ENCODE measurements at regions not wholly inside any gene's neighbourhood (a gene's known extent, or its start where the extent isn't known, plus 50 kb on each side); places are given as distances from the start of the nearest gene placed in this dataset.

DNA sequence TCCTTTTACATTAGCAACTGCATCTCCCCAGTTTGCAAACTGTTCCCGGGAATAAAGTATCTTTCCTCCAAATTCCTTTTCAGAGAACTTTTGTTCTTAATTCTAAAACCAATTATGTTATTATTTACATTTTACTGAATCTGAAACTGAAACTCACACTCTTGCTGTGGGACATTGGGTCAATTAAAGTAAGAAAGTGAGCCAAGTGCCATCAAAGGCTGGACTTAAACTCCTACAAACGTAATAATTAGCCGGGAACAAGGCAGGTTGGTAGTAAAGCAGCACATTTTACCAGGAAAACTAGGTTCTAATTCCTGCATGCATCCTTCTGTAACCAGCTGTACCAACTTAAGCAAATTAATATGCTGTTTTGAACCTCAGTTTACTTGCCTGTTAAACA, 328.2 kb upstream of the ZNF462 start:
- H3K4me3 ChIP-seq (ENCODE audit: low read depth, poor library complexity, severe bottlenecking): no peak overlapping the region
- TF ChIP-seq POLR2A (IDR thresholded peaks at IDR 0.05) (no peak), CTCF (IDR thresholded peaks at IDR 0.05) (no peak)
- intact Hi-C loops (cut with DNase I; ENCODE audit: low total_unique reads): no loop called here
- no peak for DNase-seq (ENCODE audit: low spot score in 2 of 2)
- 74 to 84% methylated on average over 3 of the region's 3 CpGs for WGBS, 2 donors

DNA sequence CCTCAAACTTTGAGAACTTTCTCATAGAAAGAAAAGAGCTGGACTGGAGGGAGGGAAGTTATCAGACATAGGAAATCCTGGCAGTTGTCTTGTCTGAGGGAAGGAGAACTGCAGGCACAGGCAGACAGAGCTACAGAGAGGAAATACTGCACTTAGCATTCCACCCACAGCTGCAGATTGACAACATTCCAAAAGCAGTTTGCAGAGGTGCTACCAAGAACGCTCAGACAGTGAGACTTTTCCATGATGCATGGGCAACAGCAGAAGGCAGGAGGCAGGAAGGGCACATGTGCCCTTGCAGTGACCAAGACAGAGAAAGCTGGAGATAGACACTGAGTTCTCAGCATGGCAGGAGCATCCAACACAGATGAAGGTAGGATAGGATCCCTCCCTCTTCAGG, 327.5 kb upstream of the ZNF462 start:
- 13% methylated on average over 1 of the region's 1 CpG for WGBS, 2 donors
- H3K4me3 ChIP-seq (ENCODE audit: low read depth, poor library complexity, severe bottlenecking): no peak overlapping the region
- TF ChIP-seq POLR2A (IDR thresholded peaks at IDR 0.05) (no peak), CTCF (IDR thresholded peaks at IDR 0.05) (no peak)
- DNase-seq (ENCODE audit: low spot score in 2 of 2): no peak
- intact Hi-C loops (cut with DNase I; ENCODE audit: low total_unique reads): no loop called here

GRCh38 chr9:106557996-106558667, 304.8 kb upstream of the ZNF462 start:
- no peak for DNase-seq (ENCODE audit: low spot score in 2 of 2)
- H3K4me3 ChIP-seq (ENCODE audit: low read depth, poor library complexity, severe bottlenecking): no peak overlapping the region
- no peak for TF ChIP-seq CTCF (IDR thresholded peaks at IDR 0.05)
- TF ChIP-seq POLR2A (IDR thresholded peaks at IDR 0.05): no peak
- intact Hi-C loops (cut with DNase I; ENCODE audit: low total_unique reads): no loop called here
- 79 to 84% methylated on average over 11 of the region's 11 CpGs for WGBS, 2 donors

- TF ChIP-seq POLR2A (IDR thresholded peaks at IDR 0.05) (no peak), CTCF (IDR thresholded peaks at IDR 0.05) (no peak)
- no peak overlapping the region for H3K4me3 ChIP-seq (ENCODE audit: low read depth, poor library complexity, severe bottlenecking)
- no peak for DNase-seq (ENCODE audit: low spot score in 2 of 2)
- intact Hi-C loops (cut with DNase I; ENCODE audit: low total_unique reads): no loop called here
- WGBS, 2 donors: 95 to 100% methylated on average over 1 of the region's 1 CpG
These were observed 302.4 kb upstream of the ZNF462 start for GRCh38 chr9:106560540-106560939.

GRCh38 chr9:106575823-106576222, 287.1 kb upstream of the ZNF462 start:
- intact Hi-C loops (cut with DNase I; ENCODE audit: low total_unique reads): no loop called here
- TF ChIP-seq POLR2A (IDR thresholded peaks at IDR 0.05): no peak
- TF ChIP-seq CTCF (IDR thresholded peaks at IDR 0.05): no peak
- DNase-seq (ENCODE audit: low spot score in 2 of 2): no peak
- WGBS, 2 donors: 72 to 78% methylated on average over 5 of the region's 5 CpGs
- H3K4me3 ChIP-seq (ENCODE audit: low read depth, poor library complexity, severe bottlenecking): no peak overlapping the region

DNA sequence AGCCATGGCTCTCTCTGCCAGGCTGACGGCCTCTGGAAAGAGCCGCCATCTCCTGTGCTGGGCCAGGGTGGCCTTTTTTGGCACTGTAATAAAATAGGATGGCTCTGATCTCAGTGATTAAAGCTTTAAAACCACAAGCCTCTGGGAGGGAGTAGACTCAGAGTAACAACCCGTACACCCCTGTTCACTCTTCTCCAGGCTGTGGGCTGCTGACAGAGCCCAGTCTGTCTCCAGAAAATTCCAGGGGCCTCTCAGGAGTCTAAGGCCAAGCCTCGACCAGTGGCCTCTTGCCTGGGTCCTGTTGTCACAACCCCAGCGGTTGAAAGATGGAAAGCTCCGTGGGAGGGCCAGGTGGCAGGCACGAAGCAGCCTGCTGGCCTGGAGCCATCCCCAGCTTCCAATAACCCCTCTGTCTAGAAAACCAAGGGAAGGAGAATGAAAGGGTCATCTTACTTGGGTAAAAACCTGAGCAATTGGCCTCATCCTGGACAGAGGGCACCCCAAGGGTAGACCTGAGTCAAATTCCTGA, 286.7 kb upstream of the ZNF462 start:
- intact Hi-C loops (cut with DNase I; ENCODE audit: low total_unique reads): no loop called here
- H3K4me3 ChIP-seq (ENCODE audit: low read depth, poor library complexity, severe bottlenecking): no peak overlapping the region
- WGBS, 2 donors: 62 to 75% methylated on average over 7 of the region's 7 CpGs
- no peak for TF ChIP-seq CTCF (IDR thresholded peaks at IDR 0.05)
- TF ChIP-seq POLR2A (IDR thresholded peaks at IDR 0.05): no peak
- DNase-seq (ENCODE audit: low spot score in 2 of 2): no peak

All from lower leg skin (tissue), 4 donors.